AG04449 (cell line): ENCODE measurements at regions not wholly inside any gene's neighbourhood (a gene's known extent, or its start where the extent isn't known, plus 50 kb on each side); places are given as distances from the start of the nearest gene placed in this dataset.

Experiments used
- CTCF ChIA-PET: fragments of 350-600 bp; formaldehyde crosslinking; extraction: SDS; loops from one replicate; lab custom pipeline; 2021; ENCODE audit warnings: antibody characterized with exemption; lab: Yijun Ruan, JAX
- POLR2A ChIA-PET: fragments of 400-600, 350-600 bp; formaldehyde crosslinking; extraction: SDS; loops from one replicate; lab custom pipeline; 2020; ENCODE audit warnings: antibody characterized with exemption, inconsistent platforms; lab: Yijun Ruan, JAX
- DNase-seq: peaks from one replicate; pipeline ENCODE4 v3.0.0-alpha.2; 2010; ENCODE audit warnings: low read depth, low spot score
- H3K4me3 ChIP-seq: 2 replicates; pipeline ENCODE4 v1.5.1; 2011; ENCODE audit warnings: low read depth, mild to moderate bottlenecking, control low read depth, low read length
- TF ChIP-seq, protein P1 (sequence below): IDR thresholded peaks from one replicate; pipeline ENCODE4 v1.5.1; 2011; ENCODE audit warnings: mild to moderate bottlenecking, moderate library complexity, low read length, control low read depth, inconsistent platforms; ENCODE audit not compliant: insufficient read depth; ENCODE audit errors: missing control alignments

DNA sequence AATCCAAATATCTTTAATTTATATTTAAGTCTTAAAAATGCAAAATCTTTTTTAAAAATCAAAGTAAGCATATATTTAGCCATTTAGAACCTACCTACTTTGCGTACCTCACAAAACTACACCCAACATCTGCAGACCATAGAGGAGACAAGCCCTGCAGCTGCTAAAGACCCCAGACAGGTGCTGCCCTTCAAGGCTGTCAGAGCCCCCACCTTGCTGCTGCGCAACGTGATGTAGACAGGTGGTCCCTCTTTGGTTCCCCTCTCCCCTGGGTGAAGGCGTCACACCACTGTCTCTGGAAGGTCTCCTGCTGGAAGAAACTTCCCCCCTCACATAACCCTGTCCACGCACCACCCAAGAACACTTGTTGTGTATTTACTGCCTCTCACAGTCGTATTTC lies 204.5 kb downstream of the ARRDC4 start:
- POLR2A ChIA-PET = no interaction called here

DNA sequence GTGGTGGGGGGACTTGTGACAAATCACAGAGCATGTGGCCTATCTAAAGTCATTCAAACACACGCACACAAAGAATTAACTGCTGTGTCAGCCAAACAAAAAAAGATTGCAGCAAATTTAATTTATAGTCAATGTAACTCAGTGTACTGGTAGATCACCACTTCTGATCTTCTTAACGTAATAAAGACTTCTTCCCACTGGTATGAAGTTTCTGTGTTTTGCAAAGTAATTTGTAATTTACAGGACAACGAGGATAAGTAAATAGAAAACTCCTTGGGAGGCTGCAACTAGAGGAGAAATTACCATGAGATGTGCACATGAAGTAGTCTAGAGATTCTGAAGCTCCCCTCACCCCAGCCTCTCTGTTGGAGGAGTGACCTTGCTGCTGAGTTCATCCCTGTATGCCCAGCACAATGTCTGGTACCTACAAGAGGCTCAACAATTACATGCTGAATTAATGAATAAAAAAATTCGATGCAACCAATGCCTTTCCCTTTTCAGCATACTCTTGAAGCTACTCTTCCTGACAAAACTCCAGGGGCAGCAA lies 207.3 kb downstream of the ARRDC4 start:
- no peak for DNase-seq
- H3K4me3 ChIP-seq = no peak overlapping the region
- ChIA-PET POLR2A (no interaction called here), CTCF (interaction anchor here (2.2 to 17.9 kb wide), 3 partner anchors 10 to 266 kb away, joined by 6 to 322 read pairs (median 32); no protein-coding TSS in a partner anchor)
- TF ChIP-seq, protein P1, sequence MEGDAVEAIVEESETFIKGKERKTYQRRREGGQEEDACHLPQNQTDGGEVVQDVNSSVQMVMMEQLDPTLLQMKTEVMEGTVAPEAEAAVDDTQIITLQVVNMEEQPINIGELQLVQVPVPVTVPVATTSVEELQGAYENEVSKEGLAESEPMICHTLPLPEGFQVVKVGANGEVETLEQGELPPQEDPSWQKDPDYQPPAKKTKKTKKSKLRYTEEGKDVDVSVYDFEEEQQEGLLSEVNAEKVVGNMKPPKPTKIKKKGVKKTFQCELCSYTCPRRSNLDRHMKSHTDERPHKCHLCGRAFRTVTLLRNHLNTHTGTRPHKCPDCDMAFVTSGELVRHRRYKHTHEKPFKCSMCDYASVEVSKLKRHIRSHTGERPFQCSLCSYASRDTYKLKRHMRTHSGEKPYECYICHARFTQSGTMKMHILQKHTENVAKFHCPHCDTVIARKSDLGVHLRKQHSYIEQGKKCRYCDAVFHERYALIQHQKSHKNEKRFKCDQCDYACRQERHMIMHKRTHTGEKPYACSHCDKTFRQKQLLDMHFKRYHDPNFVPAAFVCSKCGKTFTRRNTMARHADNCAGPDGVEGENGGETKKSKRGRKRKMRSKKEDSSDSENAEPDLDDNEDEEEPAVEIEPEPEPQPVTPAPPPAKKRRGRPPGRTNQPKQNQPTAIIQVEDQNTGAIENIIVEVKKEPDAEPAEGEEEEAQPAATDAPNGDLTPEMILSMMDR = no peak

More for the DNA sequence above, 204.5 kb downstream of the ARRDC4 start:
- TF ChIP-seq, protein P1 = no peak
- H3K4me3 ChIP-seq = no peak overlapping the region
- DNase-seq = no peak
- CTCF ChIA-PET = interaction anchor here (0.6 to 17.9 kb wide), 4 partner anchors 13 to 263 kb away, joined by 3 to 322 read pairs (median 18); no protein-coding TSS in a partner anchor

DNA sequence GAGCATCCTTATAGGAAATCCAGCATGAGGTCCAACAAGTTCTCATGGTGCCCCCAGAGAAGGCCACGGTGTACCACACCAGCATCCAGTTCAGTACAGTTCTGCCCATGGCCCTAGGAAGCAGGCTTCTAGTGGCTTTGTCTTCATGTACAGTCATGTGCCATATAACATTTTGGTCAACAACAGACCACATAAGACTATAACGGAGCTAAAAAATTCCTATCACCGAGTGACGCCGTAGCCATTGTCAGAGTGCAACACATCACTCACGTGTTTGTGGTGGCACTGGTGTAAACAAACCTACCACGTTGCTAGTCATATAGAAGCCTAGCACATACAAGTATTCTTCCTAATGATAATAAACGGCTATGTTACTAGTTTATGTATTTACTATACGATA lies 209.0 kb downstream of the ARRDC4 start:
- H3K4me3 ChIP-seq = no peak overlapping the region
- ChIA-PET CTCF (interaction anchor here (2.4 to 17.9 kb wide), 2 partner anchors 9 to 267 kb away, joined by 12 to 322 read pairs; no protein-coding TSS in a partner anchor), POLR2A (no interaction called here)
- DNase-seq = no peak
- TF ChIP-seq, protein P1 = no peak

DNA sequence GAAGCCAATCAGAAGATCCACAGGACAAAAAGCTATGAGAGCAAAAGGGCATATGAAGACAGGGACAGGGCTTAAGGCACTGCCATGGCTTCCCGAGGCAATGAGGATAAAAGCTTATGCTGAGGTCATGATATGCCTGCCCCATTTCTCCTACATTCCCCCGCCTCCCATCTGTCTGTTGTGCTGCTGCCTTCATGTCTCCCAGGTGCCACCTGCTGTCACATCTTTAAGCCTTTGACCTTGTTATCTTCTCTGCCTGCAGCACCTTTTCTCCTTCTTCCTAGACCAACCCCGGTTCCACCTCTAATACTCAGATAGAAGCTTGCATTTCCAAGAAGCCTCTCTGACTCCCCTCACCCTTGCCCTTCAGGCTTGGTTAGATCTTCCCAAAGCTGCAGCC lies 213.8 kb downstream of the ARRDC4 start:
- ChIA-PET CTCF (interaction anchor here (17.9 kb wide), 1 partner anchor 272 kb away, joined by 322 read pairs; no protein-coding TSS in a partner anchor), POLR2A (no interaction called here)
- no peak overlapping the region for H3K4me3 ChIP-seq
- TF ChIP-seq, protein P1 = no peak
- DNase-seq = no peak

- DNase-seq = no peak
- H3K4me3 ChIP-seq = no peak overlapping the region
- CTCF ChIA-PET = interaction anchor here (1.2 to 17.9 kb wide), 2 partner anchors 264 to 273 kb away, joined by 3 to 322 read pairs; no protein-coding TSS in a partner anchor
- TF ChIP-seq, protein P1 = no peak
- POLR2A ChIA-PET = no interaction called here
Observed at GRCh38 chr15:98174841-98175240, 214.3 kb downstream of the ARRDC4 start.

GRCh38 chr15:98177966-98178592 lies 217.6 kb downstream of the ARRDC4 start:
- DNase-seq = peak; percentile 33

More at GRCh38 chr15:98177966-98178592, 217.6 kb downstream of the ARRDC4 start:
- H3K4me3 ChIP-seq = no peak overlapping the region
- POLR2A ChIA-PET = interaction anchor here (0.6 to 0.9 kb wide), 2 partner anchors 76 to 279 kb away, joined by 3 to 5 read pairs; no protein-coding TSS in a partner anchor
- CTCF ChIA-PET = interaction anchor here (0.7 to 17.9 kb wide), 34 partner anchors 8 to 1851 kb away, joined by 3 to 322 read pairs (median 4); no protein-coding TSS in a partner anchor
- TF ChIP-seq, protein P1 = peak; percentile 85
